ENCODE measurements at regions not wholly inside any gene's neighbourhood (a gene's known extent, or its start where the extent isn't known, plus 50 kb on each side); places are given as distances from the start of the nearest gene placed in this dataset.

- DNase-seq (ENCODE audit: low read depth in 1 of 2, low spot score in 1 of 2): no peak
These were observed 97.5 kb upstream of the TLE3 start for GRCh38 chr15:70195171-70195570.

DNA sequence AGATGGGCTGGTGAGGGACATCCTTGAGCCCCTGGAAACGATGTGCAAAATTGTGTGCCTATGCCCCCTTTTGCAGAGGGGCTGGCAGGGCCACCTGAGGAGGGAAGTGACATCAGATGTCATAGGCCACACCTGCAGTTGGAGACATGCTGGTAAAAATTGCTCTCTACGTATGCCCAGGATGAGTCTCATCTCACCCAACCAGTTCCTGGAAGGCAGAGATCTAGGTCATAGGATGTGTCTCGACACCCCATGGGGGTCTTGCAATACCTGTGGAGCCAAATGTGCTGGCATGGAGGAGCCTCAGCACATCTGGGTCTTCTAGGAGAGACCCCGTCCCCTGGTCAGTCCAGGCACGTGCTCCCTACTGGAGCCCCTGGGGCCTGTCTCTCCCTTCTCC is 96.5 kb upstream of the TLE3 start:
- DNase-seq (ENCODE audit: low read depth in 1 of 2, low spot score in 1 of 2): no peak

- DNase-seq (ENCODE audit: low read depth in 1 of 2, low spot score in 1 of 2): no peak
These were observed 96.0 kb upstream of the TLE3 start for GRCh38 chr15:70193734-70194133.

GRCh38 chr15:70192490-70192889 is 94.8 kb upstream of the TLE3 start:
- no peak for DNase-seq (ENCODE audit: low read depth in 1 of 2, low spot score in 1 of 2)

DNA sequence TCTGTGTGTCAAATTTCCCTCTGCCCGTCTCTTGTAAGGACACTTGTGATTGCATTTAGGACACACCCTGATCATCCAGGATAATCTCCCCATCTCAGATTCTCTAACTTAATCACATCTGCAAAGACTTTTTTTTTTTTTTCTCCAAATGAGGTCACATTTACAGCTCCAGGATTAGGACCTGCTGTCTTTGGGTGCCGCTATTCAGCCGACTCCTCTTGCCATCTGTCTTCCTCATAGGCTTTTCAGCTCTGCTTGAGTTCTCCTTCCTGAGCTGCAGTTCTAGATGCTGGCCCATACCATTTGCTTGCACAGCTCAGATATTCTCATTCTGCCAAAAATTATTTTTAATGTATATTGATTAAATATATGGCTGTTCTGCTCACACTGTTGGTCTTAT is 94.3 kb upstream of the TLE3 start:
- DNase-seq (ENCODE audit: low read depth in 1 of 2, low spot score in 1 of 2): no peak

DNA sequence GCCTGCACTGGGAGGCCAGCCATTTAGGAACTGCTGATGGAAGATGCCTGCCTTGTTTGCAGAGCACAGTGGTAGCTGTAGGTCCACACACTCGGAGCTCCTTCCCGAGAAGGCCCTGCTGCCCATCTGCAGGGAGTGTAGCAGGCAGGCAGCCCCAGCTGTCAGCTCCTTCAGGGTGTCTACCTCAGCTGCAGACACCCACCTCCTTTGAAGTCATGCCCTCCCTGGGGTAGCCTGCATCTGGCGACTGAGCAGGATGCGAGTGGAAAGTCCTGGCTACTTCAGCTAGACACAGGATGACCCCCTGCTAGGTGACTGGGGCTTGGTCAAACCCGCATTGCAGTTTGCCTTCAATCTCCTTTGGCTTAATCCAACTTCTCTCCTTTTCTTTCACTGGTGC is 93.2 kb upstream of the TLE3 start:
- no peak for DNase-seq (ENCODE audit: low read depth in 1 of 2, low spot score in 1 of 2)

- no peak for DNase-seq (ENCODE audit: low read depth in 1 of 2, low spot score in 1 of 2)
These were observed 92.3 kb upstream of the TLE3 start for GRCh38 chr15:70189826-70190695.

DNA sequence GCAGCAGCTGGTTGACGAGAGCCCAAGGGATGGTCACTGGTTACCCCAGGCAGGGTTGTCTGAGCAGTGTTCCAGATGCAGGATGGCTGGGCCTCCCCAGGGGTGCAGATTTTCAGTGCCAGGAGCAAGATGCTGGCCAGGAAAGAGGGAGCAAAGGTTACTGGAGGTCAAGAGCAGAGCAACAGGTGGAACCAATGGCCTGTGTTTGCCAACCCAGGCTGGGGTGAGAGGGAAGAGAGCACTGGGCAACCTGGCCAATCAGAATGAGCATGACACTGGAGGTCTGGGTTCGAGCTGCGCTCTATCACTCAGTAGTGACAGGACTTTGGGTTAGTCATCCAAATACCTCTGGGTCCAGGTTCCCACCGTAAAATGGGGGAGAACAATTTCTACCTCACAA is 90.6 kb upstream of the TLE3 start:
- DNase-seq (ENCODE audit: low read depth in 1 of 2, low spot score in 1 of 2): no peak

- no peak for DNase-seq (ENCODE audit: low read depth in 1 of 2, low spot score in 1 of 2)
These were observed 89.6 kb upstream of the TLE3 start for GRCh38 chr15:70187331-70187730.

- no peak for DNase-seq (ENCODE audit: low read depth in 1 of 2, low spot score in 1 of 2)
These were observed 88.4 kb upstream of the TLE3 start for GRCh38 chr15:70186152-70186551.

DNA sequence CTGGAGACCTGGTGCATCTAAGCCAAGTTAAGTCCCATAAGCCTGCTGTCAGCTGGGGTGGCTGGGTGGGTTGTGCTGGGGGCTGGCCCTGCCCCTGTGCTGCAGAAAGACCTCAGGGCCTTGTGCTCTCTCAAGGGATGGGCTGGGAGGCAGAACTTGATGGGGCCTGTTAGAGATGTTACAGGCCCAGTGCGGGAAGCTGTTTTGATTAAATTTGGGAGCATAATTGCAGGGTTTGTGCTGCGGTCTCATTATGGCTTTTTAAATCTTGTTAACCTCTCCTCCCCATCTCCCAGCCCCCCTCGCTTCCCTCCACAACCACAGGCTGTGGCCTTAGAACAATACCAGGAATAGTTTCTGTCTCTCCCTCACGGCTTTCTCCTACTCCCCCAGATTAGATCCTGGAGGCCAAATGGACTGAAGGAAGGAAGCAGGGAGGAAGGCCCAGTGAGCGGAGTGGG is 87.6 kb upstream of the TLE3 start:
- no peak for DNase-seq (ENCODE audit: low read depth in 1 of 2, low spot score in 1 of 2)

DNA sequence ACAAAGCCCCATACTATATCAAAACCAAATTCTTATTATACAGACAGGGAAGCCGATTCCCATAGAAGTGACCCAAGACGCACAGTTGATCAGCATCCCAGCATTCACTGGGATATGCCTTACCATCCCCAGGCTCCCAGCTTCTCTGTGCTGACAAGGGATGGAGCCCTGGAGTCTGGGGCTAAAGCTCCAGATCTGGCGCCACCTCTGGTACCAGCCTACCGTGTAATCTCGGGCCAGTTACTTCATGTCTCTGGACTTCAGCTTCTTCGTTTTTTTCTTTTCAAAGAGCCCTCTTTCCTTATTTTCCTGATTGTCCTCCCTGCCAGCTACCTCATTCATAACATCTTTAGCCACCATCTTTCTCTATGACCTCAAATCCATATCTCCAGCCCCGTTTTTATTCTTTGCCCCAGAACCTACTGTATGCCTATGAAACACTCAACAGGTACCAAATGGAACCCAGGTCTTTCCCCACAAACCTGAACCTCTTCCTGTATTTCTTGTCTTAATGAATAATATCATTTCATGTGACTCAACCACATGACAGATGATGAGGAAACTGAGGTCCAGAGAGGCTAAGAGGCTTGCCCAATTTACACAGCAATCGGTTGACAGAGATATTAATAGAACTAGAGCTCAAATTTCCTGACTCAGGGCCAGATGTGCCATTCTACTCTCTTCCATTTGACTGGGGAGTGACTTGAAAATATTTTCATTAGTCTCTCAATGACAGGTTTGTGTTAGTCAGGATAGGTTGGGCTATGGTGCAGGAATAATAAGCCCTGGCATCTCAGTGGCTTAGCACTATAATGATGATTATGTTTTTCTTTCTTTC is 85.4 kb upstream of the TLE3 start:
- DNase-seq (ENCODE audit: low read depth in 1 of 2, low spot score in 1 of 2): no peak

DNA sequence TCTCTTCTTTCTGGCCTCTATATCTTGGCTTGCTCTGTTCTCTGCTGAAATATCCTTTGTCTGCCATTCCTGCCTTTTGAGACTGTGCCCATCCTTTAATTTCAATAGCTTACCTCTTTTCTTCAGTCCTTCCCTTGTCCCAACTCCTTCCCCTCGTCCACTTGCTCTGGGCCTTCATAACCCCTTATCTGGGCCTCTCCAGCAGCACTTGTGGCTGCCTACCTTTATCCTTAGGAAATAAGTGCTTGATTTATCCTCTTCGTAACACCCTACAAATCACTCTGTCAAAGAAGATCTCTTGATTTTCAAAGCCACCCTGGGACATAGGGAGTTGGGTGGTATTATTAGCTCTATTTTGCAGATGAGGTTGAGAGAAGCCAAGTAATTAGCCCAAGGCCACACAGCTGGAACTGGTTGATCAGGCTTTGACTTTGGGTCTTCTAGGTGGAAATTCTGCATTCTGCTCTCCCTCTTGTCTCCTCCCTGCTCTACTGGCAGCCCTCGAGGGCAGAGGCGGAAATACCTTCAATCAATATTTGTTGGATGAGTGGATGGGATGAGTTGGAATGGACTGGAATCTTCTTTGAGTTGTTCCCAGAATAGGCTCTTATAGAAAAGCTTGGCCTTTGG is 84.0 kb upstream of the TLE3 start:
- no peak for DNase-seq (ENCODE audit: low read depth in 1 of 2, low spot score in 1 of 2)

GRCh38 chr15:70180186-70180875 is 82.6 kb upstream of the TLE3 start:
- no peak for DNase-seq (ENCODE audit: low read depth in 1 of 2, low spot score in 1 of 2)

DNA sequence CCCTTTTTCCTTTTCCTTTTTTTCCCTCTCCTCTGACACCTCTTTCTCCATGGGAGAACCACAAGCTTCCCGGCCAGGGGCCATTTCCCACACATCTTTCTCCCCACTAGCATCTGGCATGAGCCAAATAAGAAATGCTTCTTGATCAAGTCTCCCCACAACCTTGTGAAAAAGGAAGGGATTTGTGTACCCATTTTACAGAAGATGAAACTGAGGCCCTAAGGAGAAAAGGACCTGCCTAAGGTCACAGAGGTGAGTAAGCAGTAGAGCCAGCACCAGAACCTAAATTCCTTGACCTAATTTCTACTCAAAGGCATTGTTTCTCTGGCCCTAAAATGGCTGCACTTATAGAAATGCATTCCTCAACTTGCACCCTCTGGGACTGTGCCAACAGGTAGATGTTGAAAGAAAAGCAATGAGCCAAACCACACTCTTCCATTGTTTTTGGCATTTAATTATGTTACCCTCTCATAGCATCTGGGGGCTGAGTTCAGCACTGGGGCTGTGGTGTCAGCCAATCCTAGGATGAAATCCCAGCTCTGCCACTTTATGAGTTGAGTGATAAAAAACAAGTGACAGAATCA is 81.7 kb upstream of the TLE3 start:
- no peak for DNase-seq (ENCODE audit: low read depth in 1 of 2, low spot score in 1 of 2)

- no peak for DNase-seq (ENCODE audit: low read depth in 1 of 2, low spot score in 1 of 2)
These were observed 80.8 kb upstream of the TLE3 start for GRCh38 chr15:70178335-70179084.

GRCh38 chr15:70172566-70173225 is 75.0 kb upstream of the TLE3 start:
- no peak for DNase-seq (ENCODE audit: low read depth in 1 of 2, low spot score in 1 of 2)

DNA sequence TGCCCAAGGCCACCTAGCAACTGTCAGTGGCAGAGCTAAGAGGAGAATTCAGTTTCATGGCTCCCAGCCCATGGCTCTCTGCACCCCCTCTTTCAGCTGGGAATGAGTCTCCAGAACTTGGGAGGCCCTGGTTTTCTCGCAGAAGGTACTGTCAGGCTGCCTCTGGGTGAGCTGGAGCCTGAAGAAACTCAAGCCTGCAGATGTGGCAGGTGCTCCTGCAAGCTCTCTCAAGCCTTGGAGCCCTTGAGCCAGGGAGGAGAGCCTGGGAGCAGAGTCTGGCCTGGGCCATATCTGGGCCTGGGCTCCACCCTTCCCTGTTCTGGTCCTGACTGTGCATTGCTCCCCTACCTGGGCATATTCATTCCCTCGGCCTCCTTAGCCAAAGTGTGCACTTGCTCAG is 74.4 kb upstream of the TLE3 start:
- DNase-seq (ENCODE audit: low read depth in 1 of 2, low spot score in 1 of 2): no peak

DNA sequence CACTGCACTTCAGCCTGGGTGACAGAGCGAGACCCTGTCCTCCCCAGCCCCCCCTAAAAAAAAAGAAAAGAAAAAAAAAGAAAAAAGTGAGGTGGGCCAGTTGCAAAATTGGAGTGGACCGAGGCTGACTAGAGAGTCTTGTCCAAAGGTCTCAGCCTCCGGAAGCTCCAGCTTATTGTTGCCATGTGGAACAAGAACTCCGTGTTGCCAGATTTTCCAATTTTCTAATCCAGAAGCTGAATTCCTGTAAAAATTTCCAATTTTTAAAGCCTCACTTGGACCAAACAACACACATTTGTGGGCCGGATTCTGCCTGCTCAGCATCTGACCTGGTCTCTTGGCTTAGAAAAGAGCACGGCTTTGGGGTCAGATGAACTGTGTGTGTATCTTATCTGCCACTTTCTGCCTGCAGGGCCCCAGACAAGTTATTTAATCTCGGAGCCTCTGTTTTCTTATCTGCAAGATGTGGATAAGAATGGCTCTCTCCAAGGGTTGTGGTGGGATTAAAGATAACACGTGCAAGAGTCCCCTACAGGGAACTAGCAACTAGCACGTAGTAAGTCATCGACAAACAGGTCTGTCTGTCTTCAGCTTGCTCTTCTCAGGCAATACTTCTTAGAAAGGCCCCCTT is 73.7 kb upstream of the TLE3 start:
- no peak for DNase-seq (ENCODE audit: low read depth in 1 of 2, low spot score in 1 of 2)

Data from activated T-helper 1 cell treated with anti-CD3 and anti-CD28 coated beads, Interleukin-2, amount 50 U/mL, for 16 hours (primary cell).